Loucy (cell line): ENCODE measurements at regions not wholly inside any gene's neighbourhood (a gene's known extent, or its start where the extent isn't known, plus 50 kb on each side); places are given as distances from the start of the nearest gene placed in this dataset.

ENCODE experiments used
- H2AFZ ChIP-seq: fragments of 200-600 bp; sonication (generic); 2 replicates; pipeline ENCODE4 v1.6.0; 2016; ENCODE audit warnings: antibody characterized with exemption, mild to moderate bottlenecking, low read length, moderate library complexity
- H3F3A ChIP-seq: fragments of 200-600 bp; 2 replicates; pipeline ENCODE4 v1.6.0; 2016; ENCODE audit warnings: antibody characterized with exemption, low read depth, mild to moderate bottlenecking
- H3K27me3 ChIP-seq: fragments of 200-600 bp; sonication (generic); 2 replicates; pipeline ENCODE4 v1.6.1; 2014; ENCODE audit warnings: low read length, mild to moderate bottlenecking; ENCODE audit not compliant: insufficient read depth, poor library complexity, severe bottlenecking
- H3K36me3 ChIP-seq: fragments of 200-600 bp; sonication (generic); 2 replicates; pipeline ENCODE4 v1.6.1; 2016; ENCODE audit warnings: low read length; ENCODE audit not compliant: insufficient read depth
- H3K4me1 ChIP-seq: fragments of 200-600 bp; sonication (generic); 2 replicates; pipeline ENCODE4 v1.5.1; 2014; ENCODE audit warnings: low read length, mild to moderate bottlenecking; ENCODE audit not compliant: insufficient read depth, poor library complexity, severe bottlenecking
- H3K4me2 ChIP-seq: fragments of 200-600 bp; sonication (generic); 2 replicates; pipeline ENCODE4 v1.6.0; 2014; ENCODE audit warnings: antibody characterized with exemption, low read length, low read depth, mild to moderate bottlenecking; ENCODE audit not compliant: poor library complexity, severe bottlenecking
- H3K4me3 ChIP-seq: fragments of 200-600 bp; sonication (generic); 2 replicates; pipeline ENCODE4 v1.5.1; 2014; ENCODE audit warnings: low read length, mild to moderate bottlenecking, mixed read lengths; ENCODE audit not compliant: poor library complexity, severe bottlenecking
- H3K79me2 ChIP-seq: fragments of 200-600 bp; sonication (generic); 2 replicates; pipeline ENCODE4 v1.6.1; 2014; ENCODE audit warnings: low read length; ENCODE audit not compliant: insufficient read depth
- H3K9ac ChIP-seq: fragments of 200-600 bp; sonication (generic); 2 replicates; pipeline ENCODE4 v1.6.0; 2014; ENCODE audit warnings: mild to moderate bottlenecking, low read depth, low read length, moderate library complexity; ENCODE audit not compliant: poor library complexity, severe bottlenecking
- H3K9me2 ChIP-seq: fragments of 200-600 bp; sonication (generic); replicated peaks from 2 replicates; pipeline ENCODE4 v1.6.1; 2016; ENCODE audit warnings: low read depth, low read length, mixed read lengths
- H3K9me3 ChIP-seq: fragments of 200-600 bp; sonication (generic); 2 replicates; pipeline ENCODE4 v1.6.1; 2014; ENCODE audit warnings: mild to moderate bottlenecking, antibody characterized with exemption, low read length, low read depth; ENCODE audit not compliant: insufficient read depth
- H4K20me1 ChIP-seq: fragments of 200-600 bp; sonication (generic); 2 replicates; pipeline ENCODE4 v1.6.0; 2014; ENCODE audit warnings: antibody characterized with exemption, low read length, mild to moderate bottlenecking; ENCODE audit not compliant: insufficient read depth, poor library complexity, severe bottlenecking
- CTCF ChIP-seq: fragments of 200-600 bp; sonication (generic); conservative IDR thresholded peaks from 2 replicates; pipeline ENCODE4 v1.5.1; 2014; ENCODE audit warnings: mild to moderate bottlenecking, antibody characterized with exemption, low read length
- EZH2phosphoT487 ChIP-seq: fragments of 200-600 bp; IDR thresholded peaks from 2 replicates; pipeline ENCODE4 v1.6.1; 2018; ENCODE audit warnings: antibody characterized with exemption, mild to moderate bottlenecking, moderate library complexity, borderline replicate concordance

GRCh38 chr9:83185488-83186154 lies 122.7 kb upstream of the RASEF start:
- H3K9me2 ChIP-seq = no peaks in the 10 kb centered on the region
- no peaks in the 10 kb centered on the region for H3K79me2 ChIP-seq
- no peak overlapping the region for H3K9ac ChIP-seq
- no peaks in the 10 kb centered on the region for H4K20me1 ChIP-seq
- no peak overlapping the region for H2AFZ ChIP-seq
- H3F3A ChIP-seq = no peaks in the 10 kb centered on the region
- no peaks in the 10 kb centered on the region for H3K9me3 ChIP-seq
- no peaks in the 10 kb centered on the region for H3K36me3 ChIP-seq
- no peak overlapping the region for H3K4me3 ChIP-seq
- no peaks in the 10 kb centered on the region for H3K27me3 ChIP-seq
- no peaks in the 10 kb centered on the region for H3K4me1 ChIP-seq
- H3K4me2 ChIP-seq = no peak overlapping the region
- no peak for TF ChIP-seq CTCF
- TF ChIP-seq EZH2phosphoT487 = no peak

- Histone ChIP-seq H2AFZ (no peak overlapping the region), H3K9ac (no peak overlapping the region), H3K4me2 (no peak overlapping the region), H3F3A (no peaks in the 10 kb centered on the region), H3K79me2 (no peaks in the 10 kb centered on the region), H3K4me3 (no peak overlapping the region), H3K27me3 (no peaks in the 10 kb centered on the region), H3K9me2 (no peaks in the 10 kb centered on the region), H3K36me3 (no peaks in the 10 kb centered on the region), H4K20me1 (no peaks in the 10 kb centered on the region), H3K4me1 (no peaks in the 10 kb centered on the region), H3K9me3 (no peaks in the 10 kb centered on the region)
- no peak for TF ChIP-seq EZH2phosphoT487
Observed at GRCh38 chr9:83183621-83184020, 120.7 kb upstream of the RASEF start.

GRCh38 chr9:83182071-83182470 lies 119.1 kb upstream of the RASEF start:
- Histone ChIP-seq H4K20me1 (no peaks in the 10 kb centered on the region), H3K9me3 (peaks cover 7% of the 10 kb centered on the region), H3K9me2 (no peaks in the 10 kb centered on the region), H3K4me2 (no peak overlapping the region), H3K4me3 (no peak overlapping the region), H3K9ac (no peak overlapping the region), H3K27me3 (no peaks in the 10 kb centered on the region), H3F3A (no peaks in the 10 kb centered on the region), H2AFZ (no peak overlapping the region), H3K4me1 (no peaks in the 10 kb centered on the region), H3K79me2 (no peaks in the 10 kb centered on the region), H3K36me3 (no peaks in the 10 kb centered on the region)
- TF ChIP-seq CTCF (no peak), EZH2phosphoT487 (no peak)

GRCh38 chr9:83178717-83179116 lies 115.8 kb upstream of the RASEF start:
- H3K9me2 ChIP-seq = no peaks in the 10 kb centered on the region
- no peaks in the 10 kb centered on the region for H3F3A ChIP-seq
- no peaks in the 10 kb centered on the region for H3K79me2 ChIP-seq
- no peaks in the 10 kb centered on the region for H3K36me3 ChIP-seq
- peaks cover 11% of the 10 kb centered on the region for H3K9me3 ChIP-seq
- H3K27me3 ChIP-seq = no peaks in the 10 kb centered on the region
- H3K4me3 ChIP-seq = no peak overlapping the region
- H3K4me2 ChIP-seq = no peak overlapping the region
- no peaks in the 10 kb centered on the region for H4K20me1 ChIP-seq
- no peaks in the 10 kb centered on the region for H3K4me1 ChIP-seq
- no peak overlapping the region for H3K9ac ChIP-seq
- H2AFZ ChIP-seq = no peak overlapping the region
- TF ChIP-seq EZH2phosphoT487 = no peak
- TF ChIP-seq CTCF = no peak
